ENCODE measurements at regions not wholly inside any gene's neighbourhood (a gene's known extent, or its start where the extent isn't known, plus 50 kb on each side); places are given as distances from the start of the nearest gene placed in this dataset.

GRCh38 chr3:70740872-70741271 lies 428.4 kb upstream of the MDFIC2 start:
- CTCF ChIA-PET (ENCODE audit: low intra/inter-chr PET ratio): no interaction called here
- TF ChIP-seq MEIS2 (IDR thresholded peaks at IDR 0.05; ENCODE audit: partially characterized antibody): peak; percentile 35
- TF ChIP-seq POLR3G (IDR thresholded peaks at IDR 0.05; ENCODE audit: extremely low read depth, insufficient read length, insufficient replicate concordance): no peak

GRCh38 chr3:70740071-70740470 lies 427.6 kb upstream of the MDFIC2 start:
- Histone ChIP-seq H2AFZ (ENCODE audit: low read depth, low read length) (no peak overlapping the region), H3K9ac (ENCODE audit: insufficient read depth in 1 of 2, low read depth in 2 of 2, low read length in 2 of 2) (no peak overlapping the region), H3K9me3 (replicated peaks; ENCODE audit: control insufficient read depth, insufficient read depth, low read depth, low read length) (no peaks in the 10 kb centered on the region), H3K27ac (ENCODE audit: extremely low read depth, low read depth, low read length) (no peak overlapping the region), H4K20me1 (replicated peaks; ENCODE audit: control insufficient read depth, insufficient read depth, low read length) (no peaks in the 10 kb centered on the region), H3K4me1 (replicated peaks in 1 of 2; ENCODE audit: control insufficient read depth in 2 of 2, insufficient read depth in 2 of 2, low read length in 2 of 2) (no peaks in the 10 kb centered on the region), H3K27me3 (ENCODE audit: control insufficient read depth in 2 of 2, insufficient read depth in 2 of 2, low read length in 2 of 2) (no peaks in the 10 kb centered on the region), H3K4me3 (no peak overlapping the region), H3K79me2 (ENCODE audit: control insufficient read depth, insufficient read depth, low read length) (no peaks in the 10 kb centered on the region), H3K4me2 (ENCODE audit: insufficient read depth, low read length) (no peak overlapping the region), H3K9me1 (ENCODE audit: control insufficient read depth, insufficient read depth, low read length) (no peaks in the 10 kb centered on the region), H3K36me3 (ENCODE audit: control insufficient read depth, insufficient read depth, low read length) (no peaks in the 10 kb centered on the region)
- DNase-seq (ENCODE audit: extremely low read depth in 1 of 4, low spot score in 3 of 4) (no peak), FAIRE-seq (no peak), ATAC-seq (no peak)
- POLR2A ChIA-PET: interaction anchor here (0.8 kb wide), 1 partner anchor 22 kb away, joined by 3 read pairs; no protein-coding TSS in a partner anchor
- intact Hi-C loops (cut with micrococcal nuclease) (no loop called here), in situ Hi-C loops (cut with MboI) (no loop called here)
- CTCF ChIA-PET (ENCODE audit: low intra/inter-chr PET ratio): no interaction called here
- BruUV-seq (replicated peaks): no TSS peak
- 0% methylated on average over 1 of the region's 1 CpG for WGBS (ENCODE audit: insufficient coverage, low coverage, missing lambda C conversion rate)
- TF ChIP-seq POLR2AphosphoS5 (IDR thresholded peaks at IDR 0.05; ENCODE audit: control insufficient read depth, insufficient read depth, low read depth, low read length): no peak
- TF ChIP-seq ZNF764 (CRISPR knock-in tag; IDR thresholded peaks at IDR 0.05; ENCODE audit: low read depth): no peak
- TF ChIP-seq DEAF1 (CRISPR knock-in tag; IDR thresholded peaks at IDR 0.05): no peak
- TF ChIP-seq PREB (CRISPR knock-in tag; IDR thresholded peaks at IDR 0.05): no peak
- no peak for TF ChIP-seq ZNF785 (CRISPR knock-in tag; IDR thresholded peaks at IDR 0.05)
- TF ChIP-seq ZNF253 (CRISPR knock-in tag; conservative IDR thresholded peaks at IDR 0.05): no peak
- TF ChIP-seq ZBTB49 (CRISPR knock-in tag; IDR thresholded peaks at IDR 0.05; ENCODE audit: borderline replicate concordance): no peak
- no peak for TF ChIP-seq MYBL2 (IDR thresholded peaks at IDR 0.05; ENCODE audit: low read depth)
- no peak for TF ChIP-seq MYBL2 (CRISPR knock-in tag; IDR thresholded peaks at IDR 0.05; ENCODE audit: borderline replicate concordance)
- TF ChIP-seq ZNF699 (CRISPR knock-in tag; IDR thresholded peaks at IDR 0.05; ENCODE audit: insufficient replicate concordance): no peak

More at GRCh38 chr3:70740872-70741271, 428.4 kb upstream of the MDFIC2 start:
- Histone ChIP-seq H3K36me3 (ENCODE audit: control insufficient read depth, insufficient read depth, low read length) (no peaks in the 10 kb centered on the region), H3K4me1 (replicated peaks in 1 of 2; ENCODE audit: control insufficient read depth in 2 of 2, insufficient read depth in 2 of 2, low read length in 2 of 2) (no peaks in the 10 kb centered on the region), H3K27ac (ENCODE audit: extremely low read depth, low read depth, low read length) (no peak overlapping the region), H3K27me3 (ENCODE audit: control insufficient read depth in 2 of 2, insufficient read depth in 2 of 2, low read length in 2 of 2) (no peaks in the 10 kb centered on the region), H3K79me2 (ENCODE audit: control insufficient read depth, insufficient read depth, low read length) (no peaks in the 10 kb centered on the region), H3K9me3 (replicated peaks; ENCODE audit: control insufficient read depth, insufficient read depth, low read depth, low read length) (no peaks in the 10 kb centered on the region), H3K4me2 (ENCODE audit: insufficient read depth, low read length) (no peak overlapping the region), H3K4me3 (no peak overlapping the region), H3K9ac (ENCODE audit: insufficient read depth in 1 of 2, low read depth in 2 of 2, low read length in 2 of 2) (no peak overlapping the region), H4K20me1 (replicated peaks; ENCODE audit: control insufficient read depth, insufficient read depth, low read length) (no peaks in the 10 kb centered on the region), H2AFZ (ENCODE audit: low read depth, low read length) (no peak overlapping the region), H3K9me1 (ENCODE audit: control insufficient read depth, insufficient read depth, low read length) (no peaks in the 10 kb centered on the region)
- no peak for FAIRE-seq
- intact Hi-C loops (cut with micrococcal nuclease) (no loop called here), in situ Hi-C loops (cut with MboI) (no loop called here)
- ATAC-seq: no peak
- no TSS peak for BruUV-seq (replicated peaks)
- no peak for DNase-seq (ENCODE audit: extremely low read depth in 1 of 4, low spot score in 3 of 4)
- POLR2A ChIA-PET: no interaction called here
- WGBS (ENCODE audit: insufficient coverage, low coverage, missing lambda C conversion rate): 0% methylated on average over 4 of the region's 4 CpGs
